GM23338 (cell line): ENCODE measurements at regions not wholly inside any gene's neighbourhood (a gene's known extent, or its start where the extent isn't known, plus 50 kb on each side); places are given as distances from the start of the nearest gene placed in this dataset.

Experiments
- ATAC-seq: fragments of 200-7000 bp; cut with Tn5 transposase; 3 replicates; pipeline ENCODE4 v1.9.1; 2020
- DNase-seq: peaks from one replicate; pipeline ENCODE4 v3.0.0-alpha.2; 2015; ENCODE audit warnings: low spot score
- H2AFZ ChIP-seq: fragments of 200-600 bp; sonication (generic); 2 replicates; pipeline ENCODE4 v1.8.0; 2016; ENCODE audit warnings: antibody characterized with exemption, mild to moderate bottlenecking, moderate library complexity
- H3F3A ChIP-seq: fragments of 200-600 bp; sonication (generic); replicated peaks from 2 replicates; pipeline ENCODE4 v1.8.0; 2017; ENCODE audit warnings: antibody characterized with exemption, mixed run types, low read depth
- H3K27ac ChIP-seq: fragments of 200-600 bp; sonication (generic); 2 replicates; pipeline ENCODE4 v1.6.1; 2016; ENCODE audit warnings: low read depth
- H3K27me3 ChIP-seq: fragments of 200-600 bp; sonication (generic); 2 replicates; pipeline ENCODE4 v1.8.0; 2016; ENCODE audit warnings: mild to moderate bottlenecking, mixed run types, moderate library complexity; ENCODE audit not compliant: insufficient read depth
- H3K36me3 ChIP-seq: fragments of 200-600 bp; sonication (generic); 2 replicates; pipeline ENCODE4 v1.8.0; 2016; ENCODE audit warnings: mild to moderate bottlenecking; ENCODE audit not compliant: insufficient read depth
- H3K4me1 ChIP-seq: fragments of 200-600 bp; sonication (generic); 2 replicates; pipeline ENCODE4 v1.8.0; 2016; ENCODE audit warnings: mild to moderate bottlenecking, moderate library complexity; ENCODE audit not compliant: insufficient read depth
- H3K4me2 ChIP-seq: fragments of 200-600 bp; sonication (generic); 2 replicates; pipeline ENCODE4 v1.7.1; 2017; ENCODE audit warnings: mixed run types
- H3K4me3 ChIP-seq: fragments of 200-600 bp; sonication (generic); 2 replicates; pipeline ENCODE4 v1.6.1; 2016; ENCODE audit warnings: mixed run types
- H3K79me2 ChIP-seq: fragments of 200-600 bp; sonication (generic); replicated peaks from 2 replicates; pipeline ENCODE4 v1.8.0; 2017; ENCODE audit warnings: mild to moderate bottlenecking; ENCODE audit not compliant: insufficient read depth
- H3K9me2 ChIP-seq: fragments of 200-600 bp; sonication (generic); 2 replicates; pipeline ENCODE4 v1.8.0; 2017; ENCODE audit not compliant: insufficient read depth
- H4K20me1 ChIP-seq: fragments of 200-600 bp; sonication (generic); replicated peaks from 2 replicates; pipeline ENCODE4 v1.8.0; 2017; ENCODE audit warnings: mild to moderate bottlenecking; ENCODE audit not compliant: insufficient read depth
- H3K27ac Mint-ChIP-seq: 2 replicates; pipeline ENCODE4 v1.8.0; 2020; ENCODE audit warnings: inconsistent platforms, mild to moderate bottlenecking, moderate library complexity, mixed read lengths
- H3K27me3 Mint-ChIP-seq: 3 replicates; pipeline ENCODE4 v1.8.0; 2022; ENCODE audit warnings: low read depth, mild to moderate bottlenecking, moderate library complexity, mixed read lengths, inconsistent platforms; ENCODE audit not compliant: insufficient read depth, poor library complexity
- H3K36me3 Mint-ChIP-seq: 3 replicates; pipeline ENCODE4 v1.8.0; 2021; ENCODE audit warnings: low read depth, mild to moderate bottlenecking, inconsistent platforms, moderate library complexity, mixed read lengths
- H3K4me1 Mint-ChIP-seq: 3 replicates; pipeline ENCODE4 v1.8.0; 2020; ENCODE audit warnings: mild to moderate bottlenecking, inconsistent platforms, mixed read lengths
- H3K4me3 Mint-ChIP-seq: 3 replicates; pipeline ENCODE4 v1.8.0; 2021; ENCODE audit warnings: moderate library complexity, mild to moderate bottlenecking, inconsistent platforms, mixed read lengths
- H3K9me3 Mint-ChIP-seq: 3 replicates; pipeline ENCODE4 v1.8.0; 2020; ENCODE audit warnings: moderate library complexity, mild to moderate bottlenecking, inconsistent platforms, mixed read lengths
- CTCF ChIP-seq, 2 experiments: fragments of 200-600 bp in 1 of 2; sonication (generic) in 1 of 2; conservative IDR thresholded peaks; 2 replicates each; pipeline versions ENCODE4 v1.5.1 to v1.6.1; 2016 to 2017; ENCODE audit warnings: antibody characterized with exemption in 2 of 2, low read depth in 2 of 2, mild to moderate bottlenecking in 2 of 2, moderate library complexity in 1 of 2
- EZH2 ChIP-seq: fragments of 200-600 bp; sonication (generic); IDR thresholded peaks from one replicate; pipeline ENCODE4 v1.8.0; 2017; ENCODE audit warnings: antibody characterized with exemption, mild to moderate bottlenecking, low read depth; ENCODE audit not compliant: unreplicated experiment
- JUNB ChIP-seq: IDR thresholded peaks from one replicate; pipeline ENCODE4 v1.6.1; 2016; ENCODE audit warnings: antibody characterized with exemption; ENCODE audit not compliant: unreplicated experiment
- NANOG ChIP-seq: IDR thresholded peaks from 2 replicates; pipeline ENCODE4 v1.6.1; 2016; ENCODE audit warnings: antibody characterized with exemption, borderline replicate concordance
- ZNF462 ChIP-seq: fragments of 250-450 bp; sonication (Bioruptor Pico); IDR thresholded peaks from 2 replicates; pipeline ENCODE4 v1.5.0; 2020; ENCODE audit warnings: mild to moderate bottlenecking, moderate library complexity

GRCh38 chr2:139917690-139918384 lies 1137.6 kb upstream of the NXPH2 start:
- no peaks in the 10 kb centered on the region for H3K27me3 ChIP-seq
- Mint-ChIP-seq H3K4me3 (no peak overlapping the region), H3K4me1 (peaks cover 6% of the 10 kb centered on the region), H3K36me3 (peaks cover 6% of the 10 kb centered on the region; the same call in 2 of the 3 replicates), H3K9me3 (peaks cover 9% of the 10 kb centered on the region; the same call in 2 of the 3 replicates), H3K27me3 (no peaks in the 10 kb centered on the region), H3K27ac (no peak overlapping the region)
- H3K27ac ChIP-seq, result no peak overlapping the region
- no peak overlapping the region for H3K4me3 ChIP-seq
- no peaks in the 10 kb centered on the region for H3F3A ChIP-seq
- no peaks in the 10 kb centered on the region for H3K9me2 ChIP-seq
- DNase-seq (no peak), ATAC-seq (no peak)
- no peak overlapping the region; the same call in 1 of the 2 replicates for H2AFZ ChIP-seq
- no peaks in the 10 kb centered on the region for H4K20me1 ChIP-seq
- H3K79me2 ChIP-seq, result no peaks in the 10 kb centered on the region
- no peaks in the 10 kb centered on the region; the same call in 1 of the 2 replicates for H3K36me3 ChIP-seq
- no peak overlapping the region for H3K4me2 ChIP-seq
- H3K4me1 ChIP-seq, result peaks cover 13% of the 10 kb centered on the region
- TF ChIP-seq ZNF462 (CRISPR knock-in tag), result no peak
- no peak for TF ChIP-seq EZH2
- TF ChIP-seq CTCF (conservative IDR thresholded peaks at IDR 0.05; ENCODE audit: low read depth in 2 of 2), result no peak
- no peak for TF ChIP-seq JUNB
- no peak for TF ChIP-seq NANOG
